ENCODE measurements at regions not wholly inside any gene's neighbourhood (a gene's known extent, or its start where the extent isn't known, plus 50 kb on each side); places are given as distances from the start of the nearest gene placed in this dataset.

- CTCF ChIA-PET, result no interaction called here
- POLR2A ChIA-PET, result no interaction called here
- TF ChIP-seq CTCF (IDR thresholded peaks at IDR 0.05; ENCODE audit: insufficient read depth, low read length, missing control alignments), result no peak
- DNase-seq (ENCODE audit: low read depth, low spot score), result no peak
- no peak overlapping the region for H3K4me3 ChIP-seq (ENCODE audit: low read depth, low read length)
These were observed 580.8 kb downstream of the IQCM start for GRCh38 chr4:149234798-149235197.

GRCh38 chr4:149223659-149224058 lies 592.0 kb downstream of the IQCM start:
- TF ChIP-seq CTCF (IDR thresholded peaks at IDR 0.05; ENCODE audit: insufficient read depth, low read length, missing control alignments), result no peak
- POLR2A ChIA-PET, result no interaction called here
- DNase-seq (ENCODE audit: low read depth, low spot score), result no peak
- H3K4me3 ChIP-seq (ENCODE audit: low read depth, low read length), result no peak overlapping the region
- CTCF ChIA-PET, result no interaction called here

GRCh38 chr4:149218672-149219071 lies 597.0 kb downstream of the IQCM start:
- POLR2A ChIA-PET, result no interaction called here
- DNase-seq (ENCODE audit: low read depth, low spot score), result no peak
- CTCF ChIA-PET, result no interaction called here
- no peak overlapping the region for H3K4me3 ChIP-seq (ENCODE audit: low read depth, low read length)
- no peak for TF ChIP-seq CTCF (IDR thresholded peaks at IDR 0.05; ENCODE audit: insufficient read depth, low read length, missing control alignments)

- H3K4me3 ChIP-seq (ENCODE audit: low read depth, low read length), result no peak overlapping the region
- POLR2A ChIA-PET, result no interaction called here
- TF ChIP-seq CTCF (IDR thresholded peaks at IDR 0.05; ENCODE audit: insufficient read depth, low read length, missing control alignments), result no peak
- CTCF ChIA-PET, result no interaction called here
- DNase-seq (ENCODE audit: low read depth, low spot score), result no peak
These were observed 601.3 kb downstream of the IQCM start for GRCh38 chr4:149214301-149214700.

DNA sequence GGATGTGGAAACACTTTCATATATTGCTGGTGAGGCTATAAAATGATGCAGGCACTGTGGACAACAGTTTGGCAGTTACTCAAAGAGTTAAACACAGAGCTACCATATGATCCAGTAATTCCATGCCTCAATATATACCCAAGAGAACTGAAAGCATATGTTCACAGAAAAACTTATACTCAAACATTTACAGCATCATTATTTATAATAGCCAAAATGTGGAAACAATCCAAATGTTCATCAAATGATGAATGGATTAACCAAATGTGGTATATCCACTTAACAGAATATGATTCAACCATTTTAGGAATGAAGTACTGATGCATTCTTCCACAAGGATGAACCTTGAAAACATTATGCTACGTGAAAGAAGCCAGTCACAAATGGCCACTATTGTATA lies 603.8 kb downstream of the IQCM start:
- no peak overlapping the region for H3K4me3 ChIP-seq (ENCODE audit: low read depth, low read length)
- TF ChIP-seq CTCF (IDR thresholded peaks at IDR 0.05; ENCODE audit: insufficient read depth, low read length, missing control alignments), result no peak
- no peak for DNase-seq (ENCODE audit: low read depth, low spot score)
- CTCF ChIA-PET, result interaction anchor here (0.5 kb wide), 1 partner anchor 710 kb away, joined by 4 read pairs; no protein-coding TSS in a partner anchor
- POLR2A ChIA-PET, result no interaction called here

DNA sequence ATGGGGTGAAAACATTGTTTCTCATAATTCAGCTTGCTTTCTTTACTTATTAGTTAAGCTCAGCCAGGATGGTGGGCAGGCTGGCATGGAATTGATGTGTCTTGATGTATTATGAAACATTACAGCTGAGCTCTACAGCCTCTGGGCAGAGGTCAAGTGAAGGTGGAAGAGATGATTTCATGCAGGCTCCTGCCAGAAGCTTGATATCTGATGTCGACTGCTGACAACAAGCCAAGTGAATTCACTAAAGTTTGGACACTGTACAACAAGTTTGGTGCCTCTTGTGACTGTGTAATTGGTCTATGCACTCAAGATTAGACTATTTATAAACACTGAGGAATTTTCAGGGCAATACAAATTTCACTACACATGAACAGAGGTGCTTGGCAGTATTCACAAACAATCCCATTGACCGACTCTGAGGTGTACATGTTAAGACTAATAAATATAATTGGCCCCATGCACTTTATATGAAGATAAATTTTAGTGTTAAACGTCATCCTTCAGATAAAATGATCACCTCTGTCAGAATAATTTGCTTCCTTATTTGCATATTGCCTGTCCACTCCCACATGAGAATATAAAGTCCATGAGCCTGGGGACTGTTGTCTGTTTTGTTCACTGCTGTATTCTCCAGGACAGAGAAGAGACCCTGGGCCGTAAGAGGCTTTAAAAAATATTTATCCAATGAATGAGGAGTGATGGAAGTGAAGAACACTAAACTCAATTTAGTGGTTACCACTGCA lies 612.2 kb downstream of the IQCM start:
- no peak overlapping the region for H3K4me3 ChIP-seq (ENCODE audit: low read depth, low read length)
- DNase-seq (ENCODE audit: low read depth, low spot score), result no peak
- ChIA-PET POLR2A (no interaction called here), CTCF (no interaction called here)
- TF ChIP-seq CTCF (IDR thresholded peaks at IDR 0.05; ENCODE audit: insufficient read depth, low read length, missing control alignments), result no peak
